GM12891 (cell line): ENCODE measurements at regions not wholly inside any gene's neighbourhood (a gene's known extent, or its start where the extent isn't known, plus 50 kb on each side); places are given as distances from the start of the nearest gene placed in this dataset.

ENCODE experiments used
- PAX5 ChIP-seq: IDR thresholded peaks from 2 replicates; pipeline ENCODE4 v1.6.1; 2011; ENCODE audit warnings: low read length, moderate library complexity, mild to moderate bottlenecking; ENCODE audit not compliant: insufficient read depth, severe bottlenecking
- POLR2A ChIP-seq: IDR thresholded peaks from 2 replicates; pipeline ENCODE4 v1.6.1; 2011; ENCODE audit warnings: low read depth, low read length, control low read depth
- POLR2AphosphoS5 ChIP-seq: IDR thresholded peaks from 2 replicates; pipeline ENCODE4 v1.6.1; 2011; ENCODE audit warnings: low read depth, low read length, control low read depth
- POU2F2 ChIP-seq: IDR thresholded peaks from 2 replicates; pipeline ENCODE4 v1.6.1; 2011; ENCODE audit warnings: low read depth, mild to moderate bottlenecking, control low read depth, low read length, moderate library complexity
- SPI1 ChIP-seq: IDR thresholded peaks from 2 replicates; pipeline ENCODE4 v1.6.1; 2011; ENCODE audit warnings: low read depth, low read length, control low read depth

DNA sequence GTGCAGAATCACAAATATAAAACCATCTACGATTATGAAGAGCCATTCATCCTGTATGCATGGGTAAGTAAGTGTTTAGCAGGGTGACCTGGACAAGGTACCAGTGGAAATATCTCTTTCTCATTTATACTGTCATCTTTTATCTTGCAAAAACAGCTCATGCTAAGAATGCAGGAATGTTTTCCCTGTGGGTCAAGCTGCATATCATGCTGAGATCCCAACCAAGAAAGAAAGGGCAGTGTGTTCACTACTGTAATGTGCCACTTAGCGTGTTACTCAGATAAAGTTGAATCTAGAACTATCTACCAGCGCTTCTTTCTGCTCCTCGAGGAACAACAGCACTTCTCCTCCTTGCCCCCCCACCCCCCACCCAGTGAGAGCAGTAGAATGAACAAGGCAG lies 212.7 kb upstream of the TBL1X start:
- TF ChIP-seq PAX5 (no peak), POLR2AphosphoS5 (no peak), POLR2A (no peak), POU2F2 (no peak), SPI1 (no peak)
